Testis (tissue), 2 donors: ENCODE measurements at regions not wholly inside any gene's neighbourhood (a gene's known extent, or its start where the extent isn't known, plus 50 kb on each side); places are given as distances from the start of the nearest gene placed in this dataset.

Experiments
- DNase-seq: peaks from one replicate; pipeline ENCODE4 v3.0.0-alpha.2; 2019
- H3K27ac ChIP-seq, 2 donors: fragments of 200-600 bp; sonication (generic); one replicate each; pipeline ENCODE4 v1.5.1; 2019
- H3K27me3 ChIP-seq: fragments of 200-600 bp; sonication (generic); one replicate; pipeline ENCODE4 v1.5.1; 2019
- H3K36me3 ChIP-seq: fragments of 200-600 bp; sonication (generic); one replicate; pipeline ENCODE4 v1.5.1; 2017; ENCODE audit warnings: low read depth; ENCODE audit errors: missing control alignments
- H3K4me1 ChIP-seq: fragments of 200-600 bp; sonication (generic); one replicate; pipeline ENCODE4 v1.5.1; 2019
- H3K4me3 ChIP-seq, 2 donors: fragments of 200-600 bp; sonication (generic); one replicate each; pipeline ENCODE4 v1.5.1; 2017 to 2019
- H3K9me3 ChIP-seq: fragments of 200-600 bp; sonication (generic); one replicate; pipeline ENCODE4 v1.5.1; 2017
- CTCF ChIP-seq, 3 experiments: fragments of 450-650 bp in 2 of 3; fragments of 200-600 bp in 1 of 3; sonication (generic) in 1 of 3; IDR thresholded peaks; one replicate each; pipeline ENCODE4 v1.5.1; 2016 to 2019; ENCODE audit warnings: antibody characterized with exemption in 3 of 3, mild to moderate bottlenecking in 2 of 3, moderate library complexity in 1 of 3
- POLR2A ChIP-seq: fragments of 450-650 bp; IDR thresholded peaks from one replicate; pipeline ENCODE4 v1.6.1; 2017; ENCODE audit warnings: antibody characterized with exemption, mild to moderate bottlenecking, moderate library complexity
- WGBS, 2 donors: methylation state at CpG; one replicate each; pipeline ENCODE4 v1.1.5; 2018; 5-methylcytosine and 5-hydroxymethylcytosine counted together
- intact Hi-C: fragments of 100-400 bp; cut with DNase I; formaldehyde crosslinking; loops from one replicate; pipeline ENCODE4 v1.15.1; 2023; ENCODE audit warnings: low total_unique reads

- Histone ChIP-seq H3K9me3 (no peaks in the 10 kb centered on the region), H3K4me3 (no peak overlapping the region), H3K4me1 (peaks cover 6% of the 10 kb centered on the region), H3K27me3 (no peaks in the 10 kb centered on the region), H3K36me3 (no peaks in the 10 kb centered on the region), H3K27ac (no peak overlapping the region)
- 48 to 57% methylated on average over 13 of the region's 13 CpGs for WGBS, 2 donors
- no peak for DNase-seq
- intact Hi-C loops: no loop called here
- TF ChIP-seq POLR2A: no peak
These were observed 162.9 kb upstream of the APCDD1 start for GRCh38 chr18:10291568-10291981.

GRCh38 chr18:10293966-10294365, 160.5 kb upstream of the APCDD1 start:
- H3K9me3 ChIP-seq: no peaks in the 10 kb centered on the region
- no peak overlapping the region for H3K27ac ChIP-seq
- WGBS, 2 donors: 93 to 96% methylated on average over 11 of the region's 11 CpGs
- TF ChIP-seq POLR2A (no peak), CTCF (IDR thresholded peaks at IDR 0.05) (no peak)
- H3K27me3 ChIP-seq: no peaks in the 10 kb centered on the region
- H3K4me3 ChIP-seq: no peak overlapping the region
- H3K36me3 ChIP-seq: no peaks in the 10 kb centered on the region
- intact Hi-C loops: no loop called here
- H3K4me1 ChIP-seq: peaks cover 6% of the 10 kb centered on the region
- DNase-seq: no peak

- Histone ChIP-seq H3K27me3 (no peaks in the 10 kb centered on the region), H3K9me3 (no peaks in the 10 kb centered on the region), H3K4me1 (peaks cover 11% of the 10 kb centered on the region), H3K36me3 (no peaks in the 10 kb centered on the region), H3K4me3 (no peak overlapping the region), H3K27ac (no peak overlapping the region)
- no peak for TF ChIP-seq CTCF (IDR thresholded peaks at IDR 0.05)
- no peak for TF ChIP-seq POLR2A
- 74 to 87% methylated on average over 2 of the region's 2 CpGs for WGBS, 2 donors
- no peak for DNase-seq
- intact Hi-C loops: no loop called here
These were observed 158.7 kb upstream of the APCDD1 start for GRCh38 chr18:10295751-10296150.

GRCh38 chr18:10296491-10296890, 157.9 kb upstream of the APCDD1 start:
- H3K4me3 ChIP-seq: no peak overlapping the region
- H3K27ac ChIP-seq: no peak overlapping the region
- peaks cover 10% of the 10 kb centered on the region for H3K4me1 ChIP-seq
- TF ChIP-seq POLR2A (no peak), CTCF (IDR thresholded peaks at IDR 0.05) (no peak)
- H3K36me3 ChIP-seq: no peaks in the 10 kb centered on the region
- WGBS, 2 donors: 92 to 96% methylated on average over 11 to 12 of the region's 12 CpGs
- H3K9me3 ChIP-seq: no peaks in the 10 kb centered on the region
- no peaks in the 10 kb centered on the region for H3K27me3 ChIP-seq
- intact Hi-C loops: no loop called here
- no peak for DNase-seq

- Histone ChIP-seq H3K36me3 (no peaks in the 10 kb centered on the region), H3K27ac (no peak overlapping the region), H3K9me3 (no peaks in the 10 kb centered on the region), H3K4me3 (no peak overlapping the region), H3K4me1 (peaks cover 6% of the 10 kb centered on the region), H3K27me3 (no peaks in the 10 kb centered on the region)
- intact Hi-C loops: no loop called here
- no peak for TF ChIP-seq POLR2A
- DNase-seq: no peak
- 79 to 83% methylated on average over 9 of the region's 9 CpGs for WGBS, 2 donors
These were observed 157.3 kb upstream of the APCDD1 start for GRCh38 chr18:10297086-10297485.

GRCh38 chr18:10298346-10298745, 156.1 kb upstream of the APCDD1 start:
- no peak for TF ChIP-seq CTCF (IDR thresholded peaks at IDR 0.05)
- TF ChIP-seq POLR2A: no peak
- Histone ChIP-seq H3K9me3 (no peaks in the 10 kb centered on the region), H3K4me3 (no peak overlapping the region), H3K27ac (no peak overlapping the region), H3K36me3 (no peaks in the 10 kb centered on the region), H3K4me1 (peaks cover 6% of the 10 kb centered on the region), H3K27me3 (no peaks in the 10 kb centered on the region)
- WGBS, 2 donors: 84 to 86% methylated on average over 8 of the region's 8 CpGs
- DNase-seq: no peak
- intact Hi-C loops: no loop called here
